Osteoblast (primary cell): ENCODE measurements at regions not wholly inside any gene's neighbourhood (a gene's known extent, or its start where the extent isn't known, plus 50 kb on each side); places are given as distances from the start of the nearest gene placed in this dataset.

Experiments
- DNase-seq: peaks from one replicate; pipeline ENCODE4 v3.0.0; 2011; ENCODE audit warnings: low spot score, mixed read lengths; ENCODE audit not compliant: insufficient read length; ENCODE audit errors: missing footprints
- H2AFZ ChIP-seq: 2 replicates; pipeline ENCODE4 v1.6.0; 2011; ENCODE audit warnings: mild to moderate bottlenecking, low read length
- H3K27ac ChIP-seq: 2 replicates; pipeline ENCODE4 v1.5.1; 2011; ENCODE audit warnings: mild to moderate bottlenecking, low read depth, low read length, moderate library complexity
- H3K27me3 ChIP-seq: 2 replicates; pipeline ENCODE4 v1.6.0; 2012; ENCODE audit warnings: mild to moderate bottlenecking, control low read depth, inconsistent platforms, low read length, moderate library complexity; ENCODE audit not compliant: insufficient read depth
- H3K36me3 ChIP-seq: 2 replicates; pipeline ENCODE4 v1.5.1; 2011; ENCODE audit warnings: mild to moderate bottlenecking, low read length, control low read depth, moderate library complexity; ENCODE audit not compliant: insufficient read depth
- H3K4me1 ChIP-seq: 2 replicates; pipeline ENCODE4 v1.5.1; 2011; ENCODE audit warnings: mild to moderate bottlenecking, low read length, control low read depth, moderate library complexity; ENCODE audit not compliant: insufficient read depth
- H3K4me2 ChIP-seq: 2 replicates; pipeline ENCODE4 v1.6.0; 2011; ENCODE audit warnings: mild to moderate bottlenecking, low read length; ENCODE audit not compliant: insufficient read depth
- H3K4me3 ChIP-seq: fragments of 200-600 bp; sonication (generic); 3 replicates; pipeline ENCODE4 v1.5.1; 2012; ENCODE audit warnings: mild to moderate bottlenecking, low read length, inconsistent platforms; ENCODE audit not compliant: insufficient read depth
- H3K79me2 ChIP-seq: 2 replicates; pipeline ENCODE4 v1.6.0; 2012; ENCODE audit warnings: mild to moderate bottlenecking, low read length, control low read depth, inconsistent platforms; ENCODE audit not compliant: insufficient read depth
- H3K9me3 ChIP-seq: 2 replicates; pipeline ENCODE4 v1.5.1; 2011; ENCODE audit warnings: low read depth, low read length, control low read depth
- H4K20me1 ChIP-seq: 2 replicates; pipeline ENCODE4 v1.6.0; 2012; ENCODE audit warnings: mild to moderate bottlenecking, low read length, control low read depth; ENCODE audit not compliant: insufficient read depth
- CTCF ChIP-seq: IDR thresholded peaks from 2 replicates; pipeline ENCODE4 v1.5.1; 2011; ENCODE audit warnings: mild to moderate bottlenecking, low read depth, low read length, moderate library complexity; ENCODE audit errors: extremely low read depth

GRCh38 chr1:181169281-181169865 is 80.9 kb downstream of the IER5 start:
- Histone ChIP-seq H3K4me3 (no peak overlapping the region), H3K9me3 (no peaks in the 10 kb centered on the region), H3K27me3 (no peaks in the 10 kb centered on the region), H3K27ac (no peak overlapping the region), H4K20me1 (no peaks in the 10 kb centered on the region), H3K36me3 (no peaks in the 10 kb centered on the region), H2AFZ (no peak overlapping the region), H3K4me1 (no peaks in the 10 kb centered on the region), H3K79me2 (no peaks in the 10 kb centered on the region), H3K4me2 (no peak overlapping the region)
- no peak for TF ChIP-seq CTCF
- no peak for DNase-seq

DNA sequence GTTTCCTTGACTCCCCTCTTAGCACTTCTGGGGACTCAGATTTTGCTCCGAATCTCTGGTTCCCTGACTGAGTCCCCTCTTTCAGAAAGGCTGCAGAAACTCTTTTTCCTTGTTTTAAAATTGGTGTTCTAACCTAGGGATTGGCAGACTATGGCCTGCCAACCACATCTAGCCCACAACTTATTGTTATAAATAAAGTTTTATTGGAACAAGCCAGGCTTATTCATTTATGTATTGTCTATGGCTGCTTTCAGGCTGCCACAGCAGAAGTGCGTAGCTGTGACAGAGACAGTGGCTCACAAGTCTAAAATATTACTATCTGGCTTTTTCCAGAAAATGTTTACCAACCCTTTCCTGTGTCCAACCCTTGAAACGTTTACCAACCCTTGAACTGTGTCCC is 81.7 kb downstream of the IER5 start:
- no peak overlapping the region for H3K4me3 ChIP-seq
- no peaks in the 10 kb centered on the region for H3K9me3 ChIP-seq
- no peak overlapping the region for H3K4me2 ChIP-seq
- H4K20me1 ChIP-seq: no peaks in the 10 kb centered on the region
- no peaks in the 10 kb centered on the region for H3K79me2 ChIP-seq
- TF ChIP-seq CTCF: no peak
- no peak for DNase-seq
- H3K4me1 ChIP-seq: no peaks in the 10 kb centered on the region
- no peak overlapping the region for H3K27ac ChIP-seq
- no peaks in the 10 kb centered on the region for H3K36me3 ChIP-seq
- no peaks in the 10 kb centered on the region for H3K27me3 ChIP-seq
- no peak overlapping the region for H2AFZ ChIP-seq

- no peak overlapping the region for H3K4me2 ChIP-seq
- H3K36me3 ChIP-seq: no peaks in the 10 kb centered on the region
- no peaks in the 10 kb centered on the region for H3K27me3 ChIP-seq
- H3K4me1 ChIP-seq: no peaks in the 10 kb centered on the region
- no peak for DNase-seq
- no peak for TF ChIP-seq CTCF
- H3K4me3 ChIP-seq: no peak overlapping the region
- H3K9me3 ChIP-seq: no peaks in the 10 kb centered on the region
- H3K27ac ChIP-seq: no peak overlapping the region
- no peaks in the 10 kb centered on the region for H3K79me2 ChIP-seq
- no peak overlapping the region for H2AFZ ChIP-seq
- H4K20me1 ChIP-seq: no peaks in the 10 kb centered on the region
These were observed 83.6 kb downstream of the IER5 start for GRCh38 chr1:181172082-181172481.

DNA sequence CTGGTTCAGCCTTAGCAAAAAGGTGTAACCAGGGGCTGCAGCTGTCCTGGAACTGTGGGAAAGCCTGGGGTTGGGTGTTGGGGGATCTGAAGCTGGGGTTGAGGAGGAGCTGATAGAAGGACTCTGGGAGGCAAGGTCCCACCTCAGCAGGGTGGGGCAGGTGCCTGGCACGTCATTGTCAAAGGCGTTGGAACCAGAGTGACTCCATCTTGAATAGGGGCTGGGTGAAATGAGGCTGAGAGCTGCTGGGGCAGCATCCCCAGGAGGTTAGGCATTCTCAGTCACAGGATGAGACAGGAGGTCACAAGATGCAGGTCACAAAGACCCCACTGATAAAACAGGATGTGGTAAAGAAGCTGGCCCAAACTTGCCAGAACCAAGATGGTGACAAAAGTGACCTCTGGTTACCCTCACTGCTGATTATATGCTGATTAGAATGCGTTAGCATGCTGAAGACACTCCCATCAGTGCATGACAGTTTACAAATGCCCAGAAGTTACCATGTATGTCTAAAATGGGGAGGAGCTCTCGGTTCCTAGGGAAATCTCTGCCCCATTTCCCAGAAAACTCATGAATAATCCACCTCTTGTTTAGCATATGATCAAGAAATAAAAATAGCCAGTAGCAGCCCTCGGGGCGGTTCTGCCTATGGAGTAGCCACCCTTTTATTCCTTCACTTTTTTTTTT is 85.4 kb downstream of the IER5 start:
- no peak overlapping the region for H3K4me2 ChIP-seq
- H3K9me3 ChIP-seq: no peaks in the 10 kb centered on the region
- H3K79me2 ChIP-seq: no peaks in the 10 kb centered on the region
- no peak overlapping the region for H2AFZ ChIP-seq
- peaks cover 6% of the 10 kb centered on the region for H3K27me3 ChIP-seq
- H3K36me3 ChIP-seq: no peaks in the 10 kb centered on the region
- H4K20me1 ChIP-seq: no peaks in the 10 kb centered on the region
- TF ChIP-seq CTCF: no peak
- no peaks in the 10 kb centered on the region for H3K4me1 ChIP-seq
- no peak for DNase-seq
- no peak overlapping the region for H3K27ac ChIP-seq
- H3K4me3 ChIP-seq: no peak overlapping the region
